HG02798 (cell line): ENCODE measurements at regions not wholly inside any gene's neighbourhood (a gene's known extent, or its start where the extent isn't known, plus 50 kb on each side); places are given as distances from the start of the nearest gene placed in this dataset.
"Not testable (repeated sequence)": the region's sequence is repeated elsewhere in the genome, so short reads cannot be mapped to it uniquely, and the experiment has no call there.

Source experiments
- ATAC-seq: cut with Tn5 transposase; IDR thresholded peaks from one replicate; pipeline ENCODE4 v1.9.1; 2021; ENCODE audit warnings: mild to moderate bottlenecking; ENCODE audit not compliant: unreplicated experiment, poor library complexity

GRCh38 chr15:62901087-62901486 is 141.5 kb upstream of the TPM1 start:
- no peak for ATAC-seq

GRCh38 chr15:62901909-62902546 is 140.5 kb upstream of the TPM1 start:
- ATAC-seq = no peak

GRCh38 chr15:62902821-62903220 is 139.7 kb upstream of the TPM1 start:
- ATAC-seq = no peak

- ATAC-seq = no peak
Observed at GRCh38 chr15:62903437-62903836, 139.1 kb upstream of the TPM1 start.

GRCh38 chr15:62904041-62904910 is 138.3 kb upstream of the TPM1 start:
- no peak for ATAC-seq

- no peak for ATAC-seq
Observed at GRCh38 chr15:62906627-62907026, 135.9 kb upstream of the TPM1 start.

- no peak for ATAC-seq
Observed at GRCh38 chr15:62907275-62907674, 135.3 kb upstream of the TPM1 start.

- not testable (repeated sequence) for ATAC-seq
Observed at GRCh38 chr15:62908341-62908740, 134.2 kb upstream of the TPM1 start.

- ATAC-seq = no peak
Observed at GRCh38 chr15:62909257-62909656, 133.3 kb upstream of the TPM1 start.

GRCh38 chr15:62912282-62912681 is 130.3 kb upstream of the TPM1 start:
- no peak for ATAC-seq

- ATAC-seq = no peak
Observed at GRCh38 chr15:62912808-62913207, 129.7 kb upstream of the TPM1 start.

- no peak for ATAC-seq
Observed at GRCh38 chr15:62913246-62913645, 129.3 kb upstream of the TPM1 start.

GRCh38 chr15:62914461-62915079 is 128.0 kb upstream of the TPM1 start:
- no peak for ATAC-seq

GRCh38 chr15:62920682-62921502 is 121.7 kb upstream of the TPM1 start:
- no peak for ATAC-seq

- ATAC-seq = no peak
Observed at GRCh38 chr15:62922514-62922913, 120.0 kb upstream of the TPM1 start.

- ATAC-seq = no peak
Observed at GRCh38 chr15:62925875-62926274, 116.7 kb upstream of the TPM1 start.

- no peak for ATAC-seq
Observed at GRCh38 chr15:62927196-62927595, 115.4 kb upstream of the TPM1 start.

GRCh38 chr15:62927836-62928235 is 114.7 kb upstream of the TPM1 start:
- no peak for ATAC-seq

- ATAC-seq = no peak
Observed at GRCh38 chr15:62928242-62928999, 114.1 kb upstream of the TPM1 start.

- no peak for ATAC-seq
Observed at GRCh38 chr15:62929000-62929357, 113.6 kb upstream of the TPM1 start.
